ENCODE measurements at regions not wholly inside any gene's neighbourhood (a gene's known extent, or its start where the extent isn't known, plus 50 kb on each side); places are given as distances from the start of the nearest gene placed in this dataset.

- no peaks in the 10 kb centered on the region for H3K79me2 ChIP-seq (ENCODE audit: insufficient read depth, low read length)
- in situ Hi-C loops (cut with HindIII; ENCODE audit: extremely low pct_ligation_motif_present, low pct_unique_long_range_greater_than_20kb) = no loop called here
- H4K20me1 ChIP-seq (ENCODE audit: insufficient read depth, low read length) = no peaks in the 10 kb centered on the region
- intact Hi-C loops (cut with micrococcal nuclease; ENCODE audit: unreplicated experiment) = no loop called here
- no peak for FAIRE-seq
- no peaks in the 10 kb centered on the region for H3K36me3 ChIP-seq (replicated peaks in 1 of 2; ENCODE audit: control insufficient read depth in 1 of 2, insufficient read depth in 2 of 2, low read length in 2 of 2)
- 7% methylated on average over 4 of the region's 4 CpGs for WGBS (ENCODE audit: low lambda C conversion rate)
- TF ChIP-seq ZFP82 (CRISPR knock-in tag; IDR thresholded peaks at IDR 0.05; ENCODE audit: borderline replicate concordance) (no peak), MZF1 (CRISPR knock-in tag; IDR thresholded peaks at IDR 0.05; ENCODE audit: borderline replicate concordance) (no peak), SMYD3 (CRISPR knock-in tag; IDR thresholded peaks at IDR 0.05) (no peak), ZNF616 (CRISPR knock-in tag; IDR thresholded peaks at IDR 0.05; ENCODE audit: low read depth) (no peak), EP300 (IDR thresholded peaks at IDR 0.05; ENCODE audit: low read depth in 2 of 2, low read length in 2 of 2) (no peak), EP300 (CRISPR knock-in tag; IDR thresholded peaks at IDR 0.05; ENCODE audit: borderline replicate concordance) (no peak), ZNF660 (CRISPR knock-in tag; IDR thresholded peaks at IDR 0.05; ENCODE audit: borderline replicate concordance, low read depth) (no peak), ZFP37 (CRISPR knock-in tag; IDR thresholded peaks at IDR 0.05; ENCODE audit: borderline replicate concordance) (no peak), ZNF782 (CRISPR knock-in tag; IDR thresholded peaks at IDR 0.05; ENCODE audit: borderline replicate concordance) (no peak), NCOR1 (IDR thresholded peaks at IDR 0.05; ENCODE audit: borderline replicate concordance, low read length) (no peak)
- TF ChIP-seq, protein P1, sequence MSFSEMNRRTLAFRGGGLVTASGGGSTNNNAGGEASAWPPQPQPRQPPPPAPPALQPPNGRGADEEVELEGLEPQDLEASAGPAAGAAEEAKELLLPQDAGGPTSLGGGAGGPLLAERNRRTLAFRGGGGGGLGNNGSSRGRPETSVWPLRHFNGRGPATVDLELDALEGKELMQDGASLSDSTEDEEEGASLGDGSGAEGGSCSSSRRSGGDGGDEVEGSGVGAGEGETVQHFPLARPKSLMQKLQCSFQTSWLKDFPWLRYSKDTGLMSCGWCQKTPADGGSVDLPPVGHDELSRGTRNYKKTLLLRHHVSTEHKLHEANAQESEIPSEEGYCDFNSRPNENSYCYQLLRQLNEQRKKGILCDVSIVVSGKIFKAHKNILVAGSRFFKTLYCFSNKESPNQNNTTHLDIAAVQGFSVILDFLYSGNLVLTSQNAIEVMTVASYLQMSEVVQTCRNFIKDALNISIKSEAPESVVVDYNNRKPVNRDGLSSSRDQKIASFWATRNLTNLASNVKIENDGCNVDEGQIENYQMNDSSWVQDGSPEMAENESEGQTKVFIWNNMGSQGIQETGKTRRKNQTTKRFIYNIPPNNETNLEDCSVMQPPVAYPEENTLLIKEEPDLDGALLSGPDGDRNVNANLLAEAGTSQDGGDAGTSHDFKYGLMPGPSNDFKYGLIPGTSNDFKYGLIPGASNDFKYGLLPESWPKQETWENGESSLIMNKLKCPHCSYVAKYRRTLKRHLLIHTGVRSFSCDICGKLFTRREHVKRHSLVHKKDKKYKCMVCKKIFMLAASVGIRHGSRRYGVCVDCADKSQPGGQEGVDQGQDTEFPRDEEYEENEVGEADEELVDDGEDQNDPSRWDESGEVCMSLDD (CRISPR knock-in tag; IDR thresholded peaks at IDR 0.05; ENCODE audit: borderline replicate concordance) = no peak
- TF ChIP-seq, protein P2, sequence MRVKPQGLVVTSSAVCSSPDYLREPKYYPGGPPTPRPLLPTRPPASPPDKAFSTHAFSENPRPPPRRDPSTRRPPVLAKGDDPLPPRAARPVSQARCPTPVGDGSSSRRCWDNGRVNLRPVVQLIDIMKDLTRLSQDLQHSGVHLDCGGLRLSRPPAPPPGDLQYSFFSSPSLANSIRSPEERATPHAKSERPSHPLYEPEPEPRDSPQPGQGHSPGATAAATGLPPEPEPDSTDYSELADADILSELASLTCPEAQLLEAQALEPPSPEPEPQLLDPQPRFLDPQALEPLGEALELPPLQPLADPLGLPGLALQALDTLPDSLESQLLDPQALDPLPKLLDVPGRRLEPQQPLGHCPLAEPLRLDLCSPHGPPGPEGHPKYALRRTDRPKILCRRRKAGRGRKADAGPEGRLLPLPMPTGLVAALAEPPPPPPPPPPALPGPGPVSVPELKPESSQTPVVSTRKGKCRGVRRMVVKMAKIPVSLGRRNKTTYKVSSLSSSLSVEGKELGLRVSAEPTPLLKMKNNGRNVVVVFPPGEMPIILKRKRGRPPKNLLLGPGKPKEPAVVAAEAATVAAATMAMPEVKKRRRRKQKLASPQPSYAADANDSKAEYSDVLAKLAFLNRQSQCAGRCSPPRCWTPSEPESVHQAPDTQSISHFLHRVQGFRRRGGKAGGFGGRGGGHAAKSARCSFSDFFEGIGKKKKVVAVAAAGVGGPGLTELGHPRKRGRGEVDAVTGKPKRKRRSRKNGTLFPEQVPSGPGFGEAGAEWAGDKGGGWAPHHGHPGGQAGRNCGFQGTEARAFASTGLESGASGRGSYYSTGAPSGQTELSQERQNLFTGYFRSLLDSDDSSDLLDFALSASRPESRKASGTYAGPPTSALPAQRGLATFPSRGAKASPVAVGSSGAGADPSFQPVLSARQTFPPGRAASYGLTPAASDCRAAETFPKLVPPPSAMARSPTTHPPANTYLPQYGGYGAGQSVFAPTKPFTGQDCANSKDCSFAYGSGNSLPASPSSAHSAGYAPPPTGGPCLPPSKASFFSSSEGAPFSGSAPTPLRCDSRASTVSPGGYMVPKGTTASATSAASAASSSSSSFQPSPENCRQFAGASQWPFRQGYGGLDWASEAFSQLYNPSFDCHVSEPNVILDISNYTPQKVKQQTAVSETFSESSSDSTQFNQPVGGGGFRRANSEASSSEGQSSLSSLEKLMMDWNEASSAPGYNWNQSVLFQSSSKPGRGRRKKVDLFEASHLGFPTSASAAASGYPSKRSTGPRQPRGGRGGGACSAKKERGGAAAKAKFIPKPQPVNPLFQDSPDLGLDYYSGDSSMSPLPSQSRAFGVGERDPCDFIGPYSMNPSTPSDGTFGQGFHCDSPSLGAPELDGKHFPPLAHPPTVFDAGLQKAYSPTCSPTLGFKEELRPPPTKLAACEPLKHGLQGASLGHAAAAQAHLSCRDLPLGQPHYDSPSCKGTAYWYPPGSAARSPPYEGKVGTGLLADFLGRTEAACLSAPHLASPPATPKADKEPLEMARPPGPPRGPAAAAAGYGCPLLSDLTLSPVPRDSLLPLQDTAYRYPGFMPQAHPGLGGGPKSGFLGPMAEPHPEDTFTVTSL (CRISPR knock-in tag; IDR thresholded peaks at IDR 0.05; ENCODE audit: borderline replicate concordance) = no peak
- H3K27me3 ChIP-seq (ENCODE audit: control insufficient read depth in 1 of 2, insufficient read depth in 2 of 2, low read length in 2 of 2) = peaks cover 0 to 6% of the 10 kb centered on the region in 2 experiments; a peak in 1 of 5 replicates
- no peaks in the 10 kb centered on the region for H3K9me3 ChIP-seq (ENCODE audit: low read length)
- CTCF ChIA-PET (ENCODE audit: low intra/inter-chr PET ratio, low total read pairs) = no interaction called here
- H3K27ac ChIP-seq (ENCODE audit: extremely low read length, insufficient read depth, low read length) = no peak overlapping the region
- no TSS peak for BruUV-seq (replicated peaks)
- POLR2A ChIA-PET = no interaction called here
- no peak overlapping the region for H2AFZ ChIP-seq (ENCODE audit: low read length)
- no peak overlapping the region for H3K4me2 ChIP-seq (ENCODE audit: low read depth, low read length)
- H3K9ac ChIP-seq (ENCODE audit: insufficient read depth, low read depth, low read length) = no peak overlapping the region
- no peak for DNase-seq (ENCODE audit: low spot score)
- H3K4me3 ChIP-seq (replicated peaks in 1 of 3; ENCODE audit: insufficient read depth in 1 of 3, low read depth in 2 of 3, low read length in 3 of 3) = no peak overlapping the region
- H3K4me1 ChIP-seq (ENCODE audit: insufficient read depth, low read length) = no peaks in the 10 kb centered on the region
- no peak for ATAC-seq
Observed at GRCh38 chr20:59105581-59105980, 58.0 kb upstream of the ZNF831 start.
